Keratinocyte (primary cell): ENCODE measurements at regions not wholly inside any gene's neighbourhood (a gene's known extent, or its start where the extent isn't known, plus 50 kb on each side); places are given as distances from the start of the nearest gene placed in this dataset.

ENCODE experiments used
- DNase-seq: peaks from one replicate; pipeline ENCODE4 v3.0.0-alpha.2; 2011; ENCODE audit warnings: low read depth, missing footprints, low spot score
- FAIRE-seq: peaks from 2 replicates; lab custom pipeline; 2011; peaks lifted over from hg19 to GRCh38; lab: Jason Lieb, UNC
- H2AFZ ChIP-seq: 2 replicates; pipeline ENCODE4 v1.6.0; 2012; ENCODE audit warnings: low read length, control low read depth, inconsistent platforms; ENCODE audit not compliant: control insufficient read depth
- H3K27ac ChIP-seq: 2 replicates; pipeline ENCODE4 v1.5.1; 2011; ENCODE audit warnings: low read length; ENCODE audit not compliant: control insufficient read depth, insufficient read depth
- H3K27me3 ChIP-seq: 3 replicates; pipeline ENCODE4 v1.6.0; 2011; ENCODE audit warnings: low read length; ENCODE audit not compliant: control insufficient read depth, insufficient read depth; ENCODE audit errors: extremely low read depth
- H3K36me3 ChIP-seq, 2 experiments: 2 replicates in 1 of 2; 3 replicates in 1 of 2; pipeline ENCODE4 v1.5.1; 2011; ENCODE audit warnings: low read length in 2 of 2, mild to moderate bottlenecking in 1 of 2; ENCODE audit not compliant: control insufficient read depth in 2 of 2, insufficient read depth in 2 of 2; ENCODE audit errors: extremely low read depth in 1 of 2
- H3K4me1 ChIP-seq: 3 replicates; pipeline ENCODE4 v1.5.1; 2011; ENCODE audit warnings: low read length; ENCODE audit not compliant: control insufficient read depth, insufficient read depth; ENCODE audit errors: extremely low read depth
- H3K4me2 ChIP-seq: 3 replicates; pipeline ENCODE4 v1.6.0; 2011; ENCODE audit warnings: low read depth, low read length; ENCODE audit not compliant: control insufficient read depth, insufficient read depth; ENCODE audit errors: extremely low read depth
- H3K4me3 ChIP-seq, 3 experiments: fragments of 200-600 bp in 1 of 3; sonication (generic) in 1 of 3; 2 replicates in 2 of 3; 3 replicates in 1 of 3; pipeline ENCODE4 v1.5.1; 2011 to 2016; ENCODE audit warnings: low read length in 3 of 3, mild to moderate bottlenecking in 3 of 3, control low read depth in 2 of 3, inconsistent platforms in 1 of 3, low read depth in 1 of 3, mixed read lengths in 1 of 3, mixed run types in 1 of 3, moderate library complexity in 1 of 3; ENCODE audit not compliant: control insufficient read depth in 2 of 3, insufficient read depth in 2 of 3; ENCODE audit errors: extremely low read depth in 1 of 3
- H3K79me2 ChIP-seq: 2 replicates; pipeline ENCODE4 v1.6.0; 2012; ENCODE audit warnings: low read length; ENCODE audit not compliant: control insufficient read depth, insufficient read depth
- H3K9ac ChIP-seq: 3 replicates; pipeline ENCODE4 v1.6.0; 2011; ENCODE audit warnings: low read length; ENCODE audit not compliant: control insufficient read depth, insufficient read depth; ENCODE audit errors: extremely low read depth
- H3K9me1 ChIP-seq: 3 replicates; pipeline ENCODE4 v1.6.0; 2011; ENCODE audit warnings: low read length; ENCODE audit not compliant: control insufficient read depth, insufficient read depth; ENCODE audit errors: extremely low read depth
- H3K9me3 ChIP-seq: 2 replicates; pipeline ENCODE4 v1.5.1; 2012; ENCODE audit warnings: low read depth, low read length; ENCODE audit not compliant: control insufficient read depth
- H4K20me1 ChIP-seq: 3 replicates; pipeline ENCODE4 v1.6.0; 2011; ENCODE audit warnings: low read length; ENCODE audit not compliant: control insufficient read depth, insufficient read depth; ENCODE audit errors: extremely low read depth
- EZH2 ChIP-seq: IDR thresholded peaks from one replicate; pipeline ENCODE4 v1.6.1; 2012; ENCODE audit warnings: inconsistent platforms, mild to moderate bottlenecking, low read length, moderate library complexity
- dilution Hi-C: fragments of 300-500 bp; cut with MboI; formaldehyde crosslinking; loops from one replicate; pipeline ENCODE4 v1.7.0; 2020; ENCODE audit warnings: low sequenced_read_pairs; ENCODE audit not compliant: extremely low pct_ligation_motif_present
- TF ChIP-seq, protein P1 (sequence below), 3 experiments: IDR thresholded peaks in 1 of 3; conservative IDR thresholded peaks in 1 of 3; optimal IDR thresholded peaks in 1 of 3; 2 replicates in 2 of 3; 3 replicates in 1 of 3; pipeline versions ENCODE3 to v1.5.1; 2011; ENCODE audit warnings: low read length in 3 of 3, mild to moderate bottlenecking in 3 of 3, moderate library complexity in 2 of 3, control low read depth in 1 of 3, inconsistent platforms in 1 of 3; ENCODE audit not compliant: insufficient read depth in 2 of 3; ENCODE audit errors: extremely low read depth in 1 of 3

DNA sequence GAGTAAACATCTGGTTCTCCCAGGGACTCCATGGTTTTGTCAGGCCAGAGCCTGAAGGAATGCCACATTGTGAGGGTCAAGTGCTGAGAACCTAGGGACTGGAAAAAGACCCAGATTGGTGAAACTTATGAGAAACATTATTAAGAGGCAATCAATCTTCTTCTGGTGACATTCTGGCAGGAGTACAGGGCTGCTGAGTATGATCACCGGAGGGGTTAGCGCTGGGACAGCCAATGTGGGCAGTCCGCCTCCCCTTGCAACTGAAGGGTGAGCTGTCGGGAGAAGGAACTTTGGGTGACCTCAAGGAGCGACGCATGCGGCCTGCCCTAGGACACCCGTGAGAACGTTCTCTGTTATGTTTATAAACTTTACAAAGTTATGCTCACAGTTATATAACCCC is 429.0 kb downstream of the LMO4 start:
- DNase-seq: no peak
- no peak overlapping the region for H3K4me2 ChIP-seq
- H3K27me3 ChIP-seq: no peaks in the 10 kb centered on the region
- H2AFZ ChIP-seq: no peak overlapping the region
- no peaks in the 10 kb centered on the region for H3K79me2 ChIP-seq
- no peak overlapping the region for H3K4me3 ChIP-seq
- no peaks in the 10 kb centered on the region for H3K9me1 ChIP-seq
- no peak overlapping the region for H3K9ac ChIP-seq
- TF ChIP-seq, protein P1, sequence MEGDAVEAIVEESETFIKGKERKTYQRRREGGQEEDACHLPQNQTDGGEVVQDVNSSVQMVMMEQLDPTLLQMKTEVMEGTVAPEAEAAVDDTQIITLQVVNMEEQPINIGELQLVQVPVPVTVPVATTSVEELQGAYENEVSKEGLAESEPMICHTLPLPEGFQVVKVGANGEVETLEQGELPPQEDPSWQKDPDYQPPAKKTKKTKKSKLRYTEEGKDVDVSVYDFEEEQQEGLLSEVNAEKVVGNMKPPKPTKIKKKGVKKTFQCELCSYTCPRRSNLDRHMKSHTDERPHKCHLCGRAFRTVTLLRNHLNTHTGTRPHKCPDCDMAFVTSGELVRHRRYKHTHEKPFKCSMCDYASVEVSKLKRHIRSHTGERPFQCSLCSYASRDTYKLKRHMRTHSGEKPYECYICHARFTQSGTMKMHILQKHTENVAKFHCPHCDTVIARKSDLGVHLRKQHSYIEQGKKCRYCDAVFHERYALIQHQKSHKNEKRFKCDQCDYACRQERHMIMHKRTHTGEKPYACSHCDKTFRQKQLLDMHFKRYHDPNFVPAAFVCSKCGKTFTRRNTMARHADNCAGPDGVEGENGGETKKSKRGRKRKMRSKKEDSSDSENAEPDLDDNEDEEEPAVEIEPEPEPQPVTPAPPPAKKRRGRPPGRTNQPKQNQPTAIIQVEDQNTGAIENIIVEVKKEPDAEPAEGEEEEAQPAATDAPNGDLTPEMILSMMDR (optimal IDR thresholded peaks at IDR 0.05 in 1 of 3, IDR thresholded peaks at IDR 0.05 in 1 of 3, conservative IDR thresholded peaks at IDR 0.05 in 1 of 3; ENCODE audit: extremely low read depth in 1 of 3, insufficient read depth in 2 of 3, low read length in 3 of 3): no peak
- TF ChIP-seq EZH2: no peak
- dilution Hi-C loops: no loop called here
- no peaks in the 10 kb centered on the region for H3K4me1 ChIP-seq
- H4K20me1 ChIP-seq: no peaks in the 10 kb centered on the region
- no peak overlapping the region for H3K27ac ChIP-seq
- H3K36me3 ChIP-seq: no peaks in the 10 kb centered on the region
- no peaks in the 10 kb centered on the region for H3K9me3 ChIP-seq
- no peak for FAIRE-seq

DNA sequence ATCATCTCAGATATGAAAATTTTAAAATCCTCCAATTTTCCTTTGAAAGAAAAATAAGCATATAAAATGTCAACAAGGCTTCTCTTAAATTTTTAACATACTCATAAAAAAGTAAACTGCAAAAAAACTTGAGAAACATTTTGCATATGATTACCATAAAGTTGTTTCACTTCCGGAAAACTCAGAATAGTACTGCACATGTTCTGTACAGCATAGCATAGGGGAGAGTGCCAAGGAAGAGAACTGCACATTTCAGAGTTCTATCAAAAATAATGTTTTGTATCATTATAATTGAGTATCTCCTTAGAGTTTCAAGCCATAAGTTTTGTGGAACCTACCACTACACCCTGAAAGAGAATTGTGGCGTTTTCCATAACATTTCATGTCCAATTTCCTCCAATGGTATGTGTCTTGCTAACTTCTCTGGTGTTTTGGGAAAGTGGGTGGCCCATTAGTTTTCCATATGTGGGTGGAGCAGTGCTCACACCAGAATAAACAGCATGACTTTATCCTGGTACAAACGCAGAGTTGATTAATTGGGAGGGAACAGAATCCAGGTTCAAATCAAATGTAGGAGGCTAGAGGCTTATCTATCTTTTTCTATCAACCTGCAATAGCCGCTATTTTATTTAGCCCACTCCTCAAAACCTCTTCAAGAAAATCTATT is 430.9 kb downstream of the LMO4 start:
- TF ChIP-seq, protein P1 (optimal IDR thresholded peaks at IDR 0.05 in 1 of 3, IDR thresholded peaks at IDR 0.05 in 1 of 3, conservative IDR thresholded peaks at IDR 0.05 in 1 of 3; ENCODE audit: extremely low read depth in 1 of 3, insufficient read depth in 2 of 3, low read length in 3 of 3): no peak
- TF ChIP-seq EZH2: no peak
- no peak overlapping the region for H3K4me3 ChIP-seq
- H3K4me2 ChIP-seq: no peak overlapping the region
- H4K20me1 ChIP-seq: no peaks in the 10 kb centered on the region
- H2AFZ ChIP-seq: no peak overlapping the region
- no peaks in the 10 kb centered on the region for H3K79me2 ChIP-seq
- no peaks in the 10 kb centered on the region for H3K9me1 ChIP-seq
- dilution Hi-C loops: no loop called here
- no peaks in the 10 kb centered on the region for H3K4me1 ChIP-seq
- no peak for DNase-seq
- H3K27me3 ChIP-seq: no peaks in the 10 kb centered on the region
- H3K9me3 ChIP-seq: no peaks in the 10 kb centered on the region
- no peak for FAIRE-seq
- H3K27ac ChIP-seq: no peak overlapping the region
- H3K9ac ChIP-seq: no peak overlapping the region
- H3K36me3 ChIP-seq: no peaks in the 10 kb centered on the region
